Liver (tissue), 8 donors: ENCODE measurements at regions not wholly inside any gene's neighbourhood (a gene's known extent, or its start where the extent isn't known, plus 50 kb on each side); places are given as distances from the start of the nearest gene placed in this dataset.

Experiments
- DNase-seq: peaks from one replicate; pipeline ENCODE4 v3.0.0-alpha.2; 2017; ENCODE audit warnings: low spot score
- H3K27ac ChIP-seq, 2 donors: one replicate each; pipeline ENCODE4 v1.7.0; 2013; ENCODE audit warnings: inconsistent platforms in 2 of 2, low read length in 2 of 2, control low read depth in 1 of 2, low read depth in 1 of 2, mild to moderate bottlenecking in 1 of 2
- H3K27me3 ChIP-seq, 4 donors: one replicate each; pipeline versions ENCODE4 v1.6.1 to v1.7.0; 2013; ENCODE audit warnings: low read length in 3 of 4, inconsistent platforms in 1 of 4, mild to moderate bottlenecking in 1 of 4, moderate library complexity in 1 of 4; ENCODE audit not compliant: control insufficient read depth in 4 of 4, insufficient read depth in 4 of 4
- H3K36me3 ChIP-seq, 4 donors: one replicate each; pipeline versions ENCODE4 v1.6.1 to v1.7.0; 2013; ENCODE audit warnings: low read length in 3 of 4, mild to moderate bottlenecking in 3 of 4, low read depth in 1 of 4, moderate library complexity in 1 of 4; ENCODE audit not compliant: control insufficient read depth in 4 of 4, insufficient read depth in 3 of 4
- H3K4me1 ChIP-seq, 4 donors: one replicate each; pipeline versions ENCODE4 v1.6.1 to v1.7.0; 2013; ENCODE audit warnings: low read length in 3 of 4, mild to moderate bottlenecking in 3 of 4, moderate library complexity in 1 of 4; ENCODE audit not compliant: control insufficient read depth in 4 of 4, insufficient read depth in 4 of 4
- H3K4me3 ChIP-seq, 3 donors: one replicate each; pipeline versions ENCODE4 v1.6.1 to v1.7.0; 2013; ENCODE audit warnings: low read length in 3 of 3, control low read depth in 1 of 3, low read depth in 1 of 3, mild to moderate bottlenecking in 1 of 3
- H3K9ac ChIP-seq, 2 donors: one replicate each; pipeline ENCODE4 v1.7.0; 2013; ENCODE audit warnings: low read length in 2 of 2, mild to moderate bottlenecking in 2 of 2, moderate library complexity in 2 of 2, control low read depth in 1 of 2, low read depth in 1 of 2
- H3K9me3 ChIP-seq, 4 donors: one replicate each; pipeline versions ENCODE4 v1.6.1 to v1.7.0; 2013; ENCODE audit warnings: low read length in 3 of 4; ENCODE audit not compliant: control insufficient read depth in 4 of 4
- EGR1 ChIP-seq, 2 donors: IDR thresholded peaks; 2 replicates each; pipeline ENCODE4 v1.6.1; 2016 to 2018; ENCODE audit warnings: antibody characterized with exemption in 2 of 2, low read depth in 2 of 2
- FOXA1 ChIP-seq: IDR thresholded peaks from 2 replicates; pipeline ENCODE4 v1.6.1; 2016; ENCODE audit warnings: antibody characterized with exemption
- FOXA2 ChIP-seq: IDR thresholded peaks from 2 replicates; pipeline ENCODE4 v1.6.1; 2016; ENCODE audit warnings: antibody characterized with exemption
- HNF4A ChIP-seq, 2 donors: conservative IDR thresholded peaks; 2 replicates each; pipeline ENCODE4 v1.6.1; 2016; ENCODE audit warnings: antibody characterized with exemption in 2 of 2, mild to moderate bottlenecking in 2 of 2
- HNF4G ChIP-seq: IDR thresholded peaks from 2 replicates; pipeline ENCODE4 v1.6.1; 2016; ENCODE audit warnings: antibody characterized with exemption
- JUND ChIP-seq, 2 donors: IDR thresholded peaks; 2 replicates each; pipeline ENCODE4 v1.6.1; 2016; ENCODE audit warnings: antibody characterized with exemption in 2 of 2
- NR2F2 ChIP-seq: IDR thresholded peaks from 2 replicates; pipeline ENCODE4 v1.6.1; 2016; ENCODE audit warnings: antibody characterized with exemption
- RAD21 ChIP-seq, 2 donors: IDR thresholded peaks; 2 replicates each; pipeline ENCODE4 v1.6.1; 2016; ENCODE audit warnings: antibody characterized with exemption in 2 of 2, mild to moderate bottlenecking in 2 of 2
- RXRA ChIP-seq, 2 donors: IDR thresholded peaks; 2 replicates each; pipeline ENCODE4 v1.6.1; 2017 to 2018; ENCODE audit warnings: antibody characterized with exemption in 2 of 2, mild to moderate bottlenecking in 1 of 2
- SP1 ChIP-seq: IDR thresholded peaks from 2 replicates; pipeline ENCODE4 v1.6.1; 2018; ENCODE audit warnings: antibody characterized with exemption, mild to moderate bottlenecking
- YY1 ChIP-seq: IDR thresholded peaks from 2 replicates; pipeline ENCODE4 v1.6.1; 2016; ENCODE audit warnings: antibody characterized with exemption, mild to moderate bottlenecking
- WGBS: extraction: QIAGEN DNeasy Blood & Tissue Kit; methylation state at CpG from one replicate; pipeline ENCODE4 v1.1.7; 2013; 5-methylcytosine and 5-hydroxymethylcytosine counted together
- TF ChIP-seq, protein P1 (sequence below): IDR thresholded peaks from 2 replicates; pipeline ENCODE4 v1.6.1; 2016; ENCODE audit warnings: antibody characterized with exemption
- TF ChIP-seq, protein P2 (sequence below): IDR thresholded peaks from 2 replicates; pipeline ENCODE4 v1.6.1; 2016; ENCODE audit warnings: antibody characterized with exemption, mild to moderate bottlenecking
- TF ChIP-seq, protein P3 (sequence below): fragments of 150-350 bp; IDR thresholded peaks from 2 replicates; pipeline ENCODE4 v1.5.1; 2017; ENCODE audit warnings: improper control_type of control experiment, low read depth, low read length; ENCODE audit not compliant: missing input control
- donor health status: healthy.
- donor health status: healthy.
- donor health status: healthy.
- donor health status: healthy.
- donor health status: healthy.

DNA sequence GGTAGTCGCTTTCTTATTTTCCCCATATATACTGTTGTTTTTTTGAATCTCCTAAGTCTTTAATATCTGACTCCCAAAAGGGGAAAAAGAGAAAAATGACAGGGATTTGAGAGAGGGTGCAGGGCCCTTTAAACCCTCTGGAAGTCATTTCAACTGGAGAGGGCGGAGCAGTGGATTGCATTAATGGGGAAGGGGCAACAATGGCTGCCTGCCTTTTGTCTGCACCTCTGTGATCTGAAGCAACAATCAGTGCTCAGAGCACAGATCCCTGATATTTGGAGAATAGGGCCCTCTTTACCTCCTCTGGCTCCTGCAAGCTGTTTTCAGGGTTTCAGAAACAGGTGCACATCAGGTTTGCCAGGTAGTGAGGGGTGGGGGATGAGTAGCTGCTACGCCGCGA, 1458.3 kb upstream of the TENM3 start:
- WGBS = 83% methylated on average over 5 of the region's 5 CpGs
- DNase-seq = no peak
- Histone ChIP-seq H3K9me3 (no peaks in the 10 kb centered on the region), H3K9ac (no peak overlapping the region), H3K4me1 (no peaks in the 10 kb centered on the region), H3K27me3 (no peaks in the 10 kb centered on the region), H3K4me3 (no peak overlapping the region), H3K36me3 (no peaks in the 10 kb centered on the region), H3K27ac (no peak overlapping the region)
- TF ChIP-seq RAD21 (IDR thresholded peaks at IDR 0.05) = no peak
- TF ChIP-seq FOXA2 = no peak

DNA sequence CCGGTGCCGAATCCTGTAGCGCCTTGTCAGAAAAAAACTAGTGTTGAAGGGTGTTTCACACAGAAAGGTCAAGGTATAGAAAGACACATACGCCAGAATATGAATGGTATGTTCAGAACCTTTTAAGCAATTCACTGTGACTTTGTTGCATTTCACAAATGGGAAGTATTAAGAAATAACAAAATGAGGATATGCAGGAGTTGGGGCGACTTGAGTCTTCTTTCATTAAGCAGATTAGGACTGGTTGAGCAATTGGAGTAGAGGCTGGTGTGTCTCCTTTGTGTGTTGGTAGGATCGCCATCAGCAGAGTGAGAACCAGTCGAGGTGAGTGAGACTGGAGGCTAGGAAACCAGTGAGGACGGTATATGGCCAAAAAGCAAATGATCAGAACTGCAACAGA, 1454.5 kb upstream of the TENM3 start:
- TF ChIP-seq RXRA (IDR thresholded peaks at IDR 0.05) (no peak), RAD21 (IDR thresholded peaks at IDR 0.05) (no peak), FOXA1 (no peak), HNF4G (no peak), SP1 (no peak), YY1 (no peak), NR2F2 (no peak), JUND (IDR thresholded peaks at IDR 0.05) (no peak), FOXA2 (no peak), HNF4A (conservative IDR thresholded peaks at IDR 0.05) (no peak), EGR1 (IDR thresholded peaks at IDR 0.05; ENCODE audit: low read depth in 2 of 2) (no peak)
- TF ChIP-seq, protein P1, sequence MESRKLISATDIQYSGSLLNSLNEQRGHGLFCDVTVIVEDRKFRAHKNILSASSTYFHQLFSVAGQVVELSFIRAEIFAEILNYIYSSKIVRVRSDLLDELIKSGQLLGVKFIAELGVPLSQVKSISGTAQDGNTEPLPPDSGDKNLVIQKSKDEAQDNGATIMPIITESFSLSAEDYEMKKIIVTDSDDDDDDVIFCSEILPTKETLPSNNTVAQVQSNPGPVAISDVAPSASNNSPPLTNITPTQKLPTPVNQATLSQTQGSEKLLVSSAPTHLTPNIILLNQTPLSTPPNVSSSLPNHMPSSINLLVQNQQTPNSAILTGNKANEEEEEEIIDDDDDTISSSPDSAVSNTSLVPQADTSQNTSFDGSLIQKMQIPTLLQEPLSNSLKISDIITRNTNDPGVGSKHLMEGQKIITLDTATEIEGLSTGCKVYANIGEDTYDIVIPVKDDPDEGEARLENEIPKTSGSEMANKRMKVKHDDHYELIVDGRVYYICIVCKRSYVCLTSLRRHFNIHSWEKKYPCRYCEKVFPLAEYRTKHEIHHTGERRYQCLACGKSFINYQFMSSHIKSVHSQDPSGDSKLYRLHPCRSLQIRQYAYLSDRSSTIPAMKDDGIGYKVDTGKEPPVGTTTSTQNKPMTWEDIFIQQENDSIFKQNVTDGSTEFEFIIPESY = no peak
- TF ChIP-seq, protein P2, sequence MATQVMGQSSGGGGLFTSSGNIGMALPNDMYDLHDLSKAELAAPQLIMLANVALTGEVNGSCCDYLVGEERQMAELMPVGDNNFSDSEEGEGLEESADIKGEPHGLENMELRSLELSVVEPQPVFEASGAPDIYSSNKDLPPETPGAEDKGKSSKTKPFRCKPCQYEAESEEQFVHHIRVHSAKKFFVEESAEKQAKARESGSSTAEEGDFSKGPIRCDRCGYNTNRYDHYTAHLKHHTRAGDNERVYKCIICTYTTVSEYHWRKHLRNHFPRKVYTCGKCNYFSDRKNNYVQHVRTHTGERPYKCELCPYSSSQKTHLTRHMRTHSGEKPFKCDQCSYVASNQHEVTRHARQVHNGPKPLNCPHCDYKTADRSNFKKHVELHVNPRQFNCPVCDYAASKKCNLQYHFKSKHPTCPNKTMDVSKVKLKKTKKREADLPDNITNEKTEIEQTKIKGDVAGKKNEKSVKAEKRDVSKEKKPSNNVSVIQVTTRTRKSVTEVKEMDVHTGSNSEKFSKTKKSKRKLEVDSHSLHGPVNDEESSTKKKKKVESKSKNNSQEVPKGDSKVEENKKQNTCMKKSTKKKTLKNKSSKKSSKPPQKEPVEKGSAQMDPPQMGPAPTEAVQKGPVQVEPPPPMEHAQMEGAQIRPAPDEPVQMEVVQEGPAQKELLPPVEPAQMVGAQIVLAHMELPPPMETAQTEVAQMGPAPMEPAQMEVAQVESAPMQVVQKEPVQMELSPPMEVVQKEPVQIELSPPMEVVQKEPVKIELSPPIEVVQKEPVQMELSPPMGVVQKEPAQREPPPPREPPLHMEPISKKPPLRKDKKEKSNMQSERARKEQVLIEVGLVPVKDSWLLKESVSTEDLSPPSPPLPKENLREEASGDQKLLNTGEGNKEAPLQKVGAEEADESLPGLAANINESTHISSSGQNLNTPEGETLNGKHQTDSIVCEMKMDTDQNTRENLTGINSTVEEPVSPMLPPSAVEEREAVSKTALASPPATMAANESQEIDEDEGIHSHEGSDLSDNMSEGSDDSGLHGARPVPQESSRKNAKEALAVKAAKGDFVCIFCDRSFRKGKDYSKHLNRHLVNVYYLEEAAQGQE = no peak
- TF ChIP-seq, protein P3, sequence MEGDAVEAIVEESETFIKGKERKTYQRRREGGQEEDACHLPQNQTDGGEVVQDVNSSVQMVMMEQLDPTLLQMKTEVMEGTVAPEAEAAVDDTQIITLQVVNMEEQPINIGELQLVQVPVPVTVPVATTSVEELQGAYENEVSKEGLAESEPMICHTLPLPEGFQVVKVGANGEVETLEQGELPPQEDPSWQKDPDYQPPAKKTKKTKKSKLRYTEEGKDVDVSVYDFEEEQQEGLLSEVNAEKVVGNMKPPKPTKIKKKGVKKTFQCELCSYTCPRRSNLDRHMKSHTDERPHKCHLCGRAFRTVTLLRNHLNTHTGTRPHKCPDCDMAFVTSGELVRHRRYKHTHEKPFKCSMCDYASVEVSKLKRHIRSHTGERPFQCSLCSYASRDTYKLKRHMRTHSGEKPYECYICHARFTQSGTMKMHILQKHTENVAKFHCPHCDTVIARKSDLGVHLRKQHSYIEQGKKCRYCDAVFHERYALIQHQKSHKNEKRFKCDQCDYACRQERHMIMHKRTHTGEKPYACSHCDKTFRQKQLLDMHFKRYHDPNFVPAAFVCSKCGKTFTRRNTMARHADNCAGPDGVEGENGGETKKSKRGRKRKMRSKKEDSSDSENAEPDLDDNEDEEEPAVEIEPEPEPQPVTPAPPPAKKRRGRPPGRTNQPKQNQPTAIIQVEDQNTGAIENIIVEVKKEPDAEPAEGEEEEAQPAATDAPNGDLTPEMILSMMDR = no peak
- Histone ChIP-seq H3K27ac (no peak overlapping the region), H3K4me1 (no peaks in the 10 kb centered on the region), H3K4me3 (no peak overlapping the region), H3K36me3 (no peaks in the 10 kb centered on the region), H3K9me3 (no peaks in the 10 kb centered on the region), H3K27me3 (no peaks in the 10 kb centered on the region), H3K9ac (no peak overlapping the region)
- WGBS = 81% methylated on average over 8 of the region's 8 CpGs
- no peak for DNase-seq
